ENCODE measurements at regions not wholly inside any gene's neighbourhood (a gene's known extent, or its start where the extent isn't known, plus 50 kb on each side); places are given as distances from the start of the nearest gene placed in this dataset.

DNA sequence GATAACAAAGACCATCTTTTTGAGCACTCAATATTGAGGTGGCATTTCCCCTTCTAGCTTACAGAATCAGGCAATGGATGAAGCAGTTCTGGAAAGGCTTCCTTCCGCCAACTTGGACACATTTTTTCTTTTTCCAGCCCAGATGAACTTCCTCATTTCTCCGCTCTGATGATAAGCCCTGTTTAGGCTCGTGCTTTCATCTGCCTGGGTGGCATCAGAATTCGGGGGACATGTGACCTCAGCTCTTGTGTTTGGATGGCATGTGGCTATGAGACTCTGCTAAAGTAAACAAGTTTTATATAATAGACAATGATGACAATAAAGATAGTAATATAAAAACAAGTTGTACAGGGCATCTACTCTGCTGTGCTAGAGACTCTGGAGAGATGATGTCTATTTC, 796.7 kb downstream of the DHX35 start:
- Histone ChIP-seq H3K9me3 (no peaks in the 10 kb centered on the region), H3K27ac (no peak overlapping the region), H3K4me1 (ENCODE audit: control insufficient read depth in 1 of 2, insufficient read depth in 1 of 2, low read depth in 1 of 2, low read length in 1 of 2) (no peaks in the 10 kb centered on the region), H3K4me3 (ENCODE audit: low read depth in 1 of 2, low read length in 1 of 2) (no peak overlapping the region), H3K27me3 (no peaks in the 10 kb centered on the region), H3K36me3 (no peaks in the 10 kb centered on the region)
- TF ChIP-seq, protein P1, sequence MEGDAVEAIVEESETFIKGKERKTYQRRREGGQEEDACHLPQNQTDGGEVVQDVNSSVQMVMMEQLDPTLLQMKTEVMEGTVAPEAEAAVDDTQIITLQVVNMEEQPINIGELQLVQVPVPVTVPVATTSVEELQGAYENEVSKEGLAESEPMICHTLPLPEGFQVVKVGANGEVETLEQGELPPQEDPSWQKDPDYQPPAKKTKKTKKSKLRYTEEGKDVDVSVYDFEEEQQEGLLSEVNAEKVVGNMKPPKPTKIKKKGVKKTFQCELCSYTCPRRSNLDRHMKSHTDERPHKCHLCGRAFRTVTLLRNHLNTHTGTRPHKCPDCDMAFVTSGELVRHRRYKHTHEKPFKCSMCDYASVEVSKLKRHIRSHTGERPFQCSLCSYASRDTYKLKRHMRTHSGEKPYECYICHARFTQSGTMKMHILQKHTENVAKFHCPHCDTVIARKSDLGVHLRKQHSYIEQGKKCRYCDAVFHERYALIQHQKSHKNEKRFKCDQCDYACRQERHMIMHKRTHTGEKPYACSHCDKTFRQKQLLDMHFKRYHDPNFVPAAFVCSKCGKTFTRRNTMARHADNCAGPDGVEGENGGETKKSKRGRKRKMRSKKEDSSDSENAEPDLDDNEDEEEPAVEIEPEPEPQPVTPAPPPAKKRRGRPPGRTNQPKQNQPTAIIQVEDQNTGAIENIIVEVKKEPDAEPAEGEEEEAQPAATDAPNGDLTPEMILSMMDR (IDR thresholded peaks at IDR 0.05): no peak

DNA sequence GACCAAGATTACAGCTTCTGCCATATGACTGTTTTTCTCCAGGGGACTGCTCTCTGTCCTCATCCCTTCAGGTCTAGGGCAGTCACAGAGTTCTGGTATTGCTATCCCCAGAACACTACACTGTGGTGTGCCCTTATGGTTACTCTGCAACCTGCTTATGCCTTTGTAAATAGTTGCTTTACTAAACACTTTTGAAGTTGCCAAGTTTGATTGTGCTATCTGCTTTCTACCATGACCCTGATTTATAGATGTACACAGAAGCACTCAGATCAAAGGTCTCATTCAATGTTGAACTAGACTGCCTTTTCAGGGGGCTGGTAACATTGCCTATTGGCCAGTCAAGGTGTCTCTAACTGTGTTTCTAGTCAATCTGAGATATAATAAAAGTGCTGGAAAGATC, 794.7 kb downstream of the DHX35 start:
- Histone ChIP-seq H3K27me3 (no peaks in the 10 kb centered on the region), H3K9me3 (no peaks in the 10 kb centered on the region), H3K27ac (no peak overlapping the region), H3K4me3 (ENCODE audit: low read depth in 1 of 2, low read length in 1 of 2) (no peak overlapping the region), H3K4me1 (ENCODE audit: control insufficient read depth in 1 of 2, insufficient read depth in 1 of 2, low read depth in 1 of 2, low read length in 1 of 2) (no peaks in the 10 kb centered on the region), H3K36me3 (no peaks in the 10 kb centered on the region)
- TF ChIP-seq, protein P1 (IDR thresholded peaks at IDR 0.05): no peak

DNA sequence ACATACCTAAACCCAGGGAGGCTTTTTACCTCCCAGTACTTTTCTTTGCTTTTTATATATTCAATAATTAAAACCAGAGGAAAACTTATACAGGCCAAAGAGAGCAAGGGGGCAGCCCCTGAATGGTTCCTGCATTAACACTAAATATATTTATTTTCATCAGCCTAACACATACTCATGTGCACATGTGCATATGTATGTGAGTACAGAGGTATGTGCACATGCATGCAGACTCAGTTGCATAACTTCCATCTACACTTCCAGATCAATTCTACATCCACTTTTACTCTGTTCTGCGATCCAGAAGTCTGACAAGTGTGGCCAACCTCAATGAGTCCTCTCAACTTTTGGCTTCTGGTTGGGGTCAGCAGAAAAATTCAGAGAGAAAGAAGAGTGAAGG, 794.2 kb downstream of the DHX35 start:
- Histone ChIP-seq H3K4me1 (ENCODE audit: control insufficient read depth in 1 of 2, insufficient read depth in 1 of 2, low read depth in 1 of 2, low read length in 1 of 2) (no peaks in the 10 kb centered on the region), H3K4me3 (ENCODE audit: low read depth in 1 of 2, low read length in 1 of 2) (no peak overlapping the region)

DNA sequence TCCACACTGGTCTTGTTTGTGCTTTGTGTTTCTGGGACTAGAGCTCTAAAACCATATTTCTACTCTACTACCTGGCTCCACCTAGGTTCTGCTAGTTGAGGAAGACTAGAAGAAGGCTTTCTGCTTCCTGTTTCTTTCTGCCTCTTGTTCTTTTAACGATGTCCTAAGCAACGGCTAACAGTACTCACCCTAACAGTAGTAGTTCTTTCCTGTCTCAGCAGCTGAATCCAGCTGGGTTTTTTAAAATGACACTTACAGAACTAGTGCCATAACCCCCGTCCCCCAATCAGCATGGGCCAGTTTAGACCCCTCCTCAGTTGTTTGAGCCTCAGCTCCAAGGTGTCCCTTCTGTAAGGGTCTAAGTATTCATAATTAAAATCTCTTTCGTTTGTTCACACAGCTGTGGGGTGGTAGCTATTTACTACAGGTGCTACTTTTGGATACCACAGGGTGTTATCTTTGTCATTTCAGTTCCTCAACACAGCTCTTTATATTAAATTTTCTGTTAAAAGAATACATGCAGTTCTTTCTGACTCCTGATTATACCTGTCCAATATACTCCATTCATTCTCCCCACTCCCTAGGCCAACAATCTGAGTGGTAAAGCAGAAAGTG, 790.2 kb downstream of the DHX35 start:
- no peaks in the 10 kb centered on the region for H3K4me1 ChIP-seq (ENCODE audit: control insufficient read depth in 1 of 2, insufficient read depth in 1 of 2, low read depth in 1 of 2, low read length in 1 of 2)
- TF ChIP-seq, protein P1 (IDR thresholded peaks at IDR 0.05): no peak
- no peaks in the 10 kb centered on the region for H3K9me3 ChIP-seq
- H3K27ac ChIP-seq: no peak overlapping the region
- H3K4me3 ChIP-seq (ENCODE audit: low read depth in 1 of 2, low read length in 1 of 2): no peak overlapping the region
- H3K27me3 ChIP-seq: no peaks in the 10 kb centered on the region
- H3K36me3 ChIP-seq: no peaks in the 10 kb centered on the region

More for the DNA sequence above, 794.2 kb downstream of the DHX35 start:
- H3K9me3 ChIP-seq: no peaks in the 10 kb centered on the region
- TF ChIP-seq, protein P1 (IDR thresholded peaks at IDR 0.05): no peak
- no peaks in the 10 kb centered on the region for H3K27me3 ChIP-seq
- no peaks in the 10 kb centered on the region for H3K36me3 ChIP-seq
- H3K27ac ChIP-seq: no peak overlapping the region

DNA sequence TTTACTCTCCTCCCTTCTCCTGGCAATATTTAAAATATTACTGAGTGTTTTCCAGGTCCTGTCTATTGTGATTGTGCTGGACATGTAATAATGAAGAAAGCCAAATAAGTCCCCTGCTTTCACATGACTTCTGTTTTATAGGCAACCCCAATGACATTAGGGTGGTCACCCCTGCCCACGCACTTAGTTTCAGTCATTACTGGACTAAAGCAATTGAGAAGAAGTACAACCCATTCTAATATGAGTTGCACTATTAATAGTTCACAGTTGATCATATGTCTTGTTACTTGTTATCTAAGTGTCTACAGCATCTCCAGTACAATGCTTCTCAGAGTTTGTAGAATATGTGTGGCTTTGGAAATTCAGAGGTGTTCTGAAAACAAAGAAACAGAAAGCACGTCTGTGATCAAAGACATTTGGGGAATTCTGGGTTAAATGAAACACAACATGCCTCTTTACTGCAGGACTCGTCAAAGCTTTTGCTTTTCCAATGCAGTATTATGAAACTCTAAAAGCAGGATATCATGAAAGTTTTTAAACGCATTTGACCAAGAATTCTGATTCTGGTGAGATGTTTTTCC, 789.5 kb downstream of the DHX35 start:
- Histone ChIP-seq H3K27ac (no peak overlapping the region), H3K27me3 (no peaks in the 10 kb centered on the region), H3K36me3 (no peaks in the 10 kb centered on the region), H3K4me3 (ENCODE audit: low read depth in 1 of 2, low read length in 1 of 2) (no peak overlapping the region), H3K9me3 (no peaks in the 10 kb centered on the region), H3K4me1 (ENCODE audit: control insufficient read depth in 1 of 2, insufficient read depth in 1 of 2, low read depth in 1 of 2, low read length in 1 of 2) (no peaks in the 10 kb centered on the region)
- TF ChIP-seq, protein P1 (IDR thresholded peaks at IDR 0.05): no peak

All from neutrophil (primary cell).